H7 (cell line): ENCODE measurements at regions not wholly inside any gene's neighbourhood (a gene's known extent, or its start where the extent isn't known, plus 50 kb on each side); places are given as distances from the start of the nearest gene placed in this dataset.

Source experiments
- DNase-seq: peaks from one replicate; pipeline ENCODE4 v3.0.0; 2012
- H3K27me3 ChIP-seq: 2 replicates; pipeline ENCODE4 v1.6.0; 2011; ENCODE audit warnings: mild to moderate bottlenecking, low read length; ENCODE audit not compliant: control insufficient read depth, insufficient read depth
- H3K36me3 ChIP-seq: replicated peaks from 2 replicates; pipeline ENCODE4 v1.5.1; 2011; ENCODE audit warnings: low read length; ENCODE audit not compliant: control insufficient read depth, insufficient read depth
- H3K4me3 ChIP-seq: 2 replicates; pipeline ENCODE4 v1.5.1; 2011; ENCODE audit warnings: low read depth, mild to moderate bottlenecking, control low read depth, low read length, moderate library complexity; ENCODE audit not compliant: insufficient read depth

DNA sequence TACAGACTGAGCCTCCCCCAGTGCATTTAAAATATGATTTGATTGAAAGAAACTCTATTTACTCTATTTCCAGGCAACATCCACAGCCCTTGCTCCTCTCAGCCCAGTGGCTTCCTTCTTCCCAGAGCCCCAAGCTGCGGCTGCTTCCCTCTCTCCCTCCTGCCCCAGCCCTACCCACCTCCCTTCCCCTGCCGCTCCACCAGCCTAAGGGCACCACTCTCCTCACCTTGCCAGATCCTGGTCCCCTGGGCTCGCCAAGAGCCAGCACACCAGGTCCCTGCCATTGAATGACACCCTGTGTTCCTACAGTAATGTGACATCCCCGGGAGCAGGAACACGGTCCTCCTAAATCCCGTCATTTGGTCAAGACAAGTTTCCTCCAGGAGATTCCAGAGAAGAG, 236.0 kb downstream of the RBFOX3 start:
- H3K27me3 ChIP-seq: no peaks in the 10 kb centered on the region

DNA sequence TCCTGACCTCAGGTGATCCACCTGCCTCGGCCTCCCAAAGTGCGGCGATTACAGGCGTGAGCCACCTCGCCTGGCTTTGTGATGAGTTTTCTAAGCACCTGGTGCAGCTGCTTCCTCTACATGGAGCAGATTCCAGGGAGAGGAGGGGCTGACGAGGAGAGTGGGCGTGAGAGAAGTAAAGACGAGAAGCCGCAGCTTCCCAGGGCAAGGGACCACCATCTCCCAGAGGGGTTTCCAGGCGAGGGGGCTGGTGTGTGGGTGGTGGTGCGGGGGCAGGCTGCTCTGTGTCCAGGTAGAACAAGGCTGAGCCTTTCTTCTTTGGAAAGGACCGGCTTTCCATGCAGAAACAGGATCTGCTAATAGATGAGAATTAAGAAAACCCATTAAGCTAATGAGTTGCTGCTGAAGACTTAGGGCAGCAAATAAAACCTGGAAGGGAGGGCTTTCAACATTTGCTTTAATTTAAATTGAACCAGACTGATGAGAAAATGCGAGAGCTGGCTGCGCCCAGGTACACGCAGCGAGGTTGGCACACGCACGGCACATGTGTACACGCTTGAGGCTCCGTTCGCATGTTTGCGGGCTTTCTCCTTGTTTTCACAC, 236.7 kb downstream of the RBFOX3 start:
- DNase-seq: peak; percentile 78
- Histone ChIP-seq H3K27me3 (no peaks in the 10 kb centered on the region), H3K36me3 (no peaks in the 10 kb centered on the region), H3K4me3 (no peak overlapping the region)

More for the DNA sequence above, 236.0 kb downstream of the RBFOX3 start:
- Histone ChIP-seq H3K36me3 (no peaks in the 10 kb centered on the region), H3K4me3 (no peak overlapping the region)
- DNase-seq: no peak

DNA sequence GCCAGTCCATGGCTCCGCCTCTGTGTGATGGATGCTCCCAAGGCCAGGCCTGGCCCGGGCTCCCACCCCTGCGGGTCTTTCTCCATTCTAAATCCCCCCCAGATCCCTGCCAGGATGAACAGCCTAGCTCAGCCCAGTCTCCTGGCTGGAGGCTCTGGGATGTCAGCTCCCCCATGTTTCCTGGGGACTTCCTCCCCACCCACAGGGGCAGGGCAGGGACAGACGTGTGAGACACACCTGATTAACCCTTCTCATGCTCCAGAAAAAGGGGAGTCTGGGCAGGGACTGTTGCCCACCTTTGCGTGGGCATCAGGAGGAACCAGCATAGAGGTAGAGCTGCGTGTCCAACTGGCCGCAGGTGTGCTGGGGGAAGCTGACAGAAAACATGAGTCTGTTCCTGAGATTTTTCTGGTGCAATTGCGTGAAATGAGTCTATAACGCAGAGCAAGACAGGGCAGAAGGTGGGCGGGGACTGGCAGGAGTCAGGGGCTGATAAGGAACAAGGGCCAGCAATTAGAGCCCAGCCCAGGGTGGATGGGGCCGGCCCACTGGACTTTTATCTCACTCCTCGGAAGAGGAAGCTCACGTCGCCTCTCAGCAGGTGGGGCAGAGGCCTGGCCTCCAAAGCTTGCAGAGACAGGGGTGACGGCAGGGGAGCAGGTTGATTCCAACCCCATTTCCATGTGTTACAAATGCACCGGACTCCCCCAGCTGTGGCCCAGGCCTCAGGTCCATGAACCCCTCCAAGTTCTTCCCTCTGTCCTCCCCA, 238.2 kb downstream of the RBFOX3 start:
- DNase-seq: no peak
- Histone ChIP-seq H3K27me3 (no peaks in the 10 kb centered on the region), H3K4me3 (no peak overlapping the region), H3K36me3 (no peaks in the 10 kb centered on the region)

DNA sequence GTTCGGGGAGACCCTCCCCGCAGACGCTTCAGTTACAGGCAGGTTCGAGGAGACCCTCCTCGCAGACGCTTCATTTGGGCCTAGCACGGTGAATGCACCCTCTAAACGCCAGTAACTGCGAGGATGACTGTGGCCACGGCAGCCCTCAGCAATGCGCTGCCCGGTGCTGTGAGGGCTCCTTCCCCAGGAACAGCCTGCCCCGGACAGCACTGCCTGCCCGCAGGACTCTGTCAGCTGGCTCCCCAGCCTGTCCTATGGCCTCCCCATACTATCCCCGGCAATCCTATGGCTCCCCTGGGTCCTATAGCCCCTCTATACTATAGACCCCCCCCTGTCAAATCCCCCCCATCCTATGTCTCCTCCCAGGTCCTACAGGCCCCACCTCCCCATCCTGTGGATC, 238.9 kb downstream of the RBFOX3 start:
- peak; percentile 70 for DNase-seq
- Histone ChIP-seq H3K27me3 (no peaks in the 10 kb centered on the region), H3K4me3 (no peak overlapping the region), H3K36me3 (no peaks in the 10 kb centered on the region)

DNA sequence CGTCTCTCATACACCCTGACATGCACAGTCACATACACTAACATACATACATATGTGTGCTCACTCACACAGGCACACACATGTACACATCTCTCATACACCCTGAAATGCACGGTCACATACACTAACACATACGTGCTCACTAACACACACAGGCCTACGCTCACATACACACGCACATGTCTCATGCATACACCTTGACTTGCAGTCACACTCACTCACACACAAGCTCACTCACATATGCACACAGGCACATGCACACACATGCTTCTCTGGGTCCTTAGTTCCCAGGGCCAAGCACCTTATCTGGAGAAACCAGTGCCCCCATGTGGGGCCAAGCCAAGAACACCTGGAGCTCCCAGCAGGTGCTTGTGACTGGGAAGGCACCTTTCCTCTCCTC, 240.3 kb downstream of the RBFOX3 start:
- no peak for DNase-seq
- Histone ChIP-seq H3K4me3 (no peak overlapping the region), H3K36me3 (no peaks in the 10 kb centered on the region), H3K27me3 (no peaks in the 10 kb centered on the region)

DNA sequence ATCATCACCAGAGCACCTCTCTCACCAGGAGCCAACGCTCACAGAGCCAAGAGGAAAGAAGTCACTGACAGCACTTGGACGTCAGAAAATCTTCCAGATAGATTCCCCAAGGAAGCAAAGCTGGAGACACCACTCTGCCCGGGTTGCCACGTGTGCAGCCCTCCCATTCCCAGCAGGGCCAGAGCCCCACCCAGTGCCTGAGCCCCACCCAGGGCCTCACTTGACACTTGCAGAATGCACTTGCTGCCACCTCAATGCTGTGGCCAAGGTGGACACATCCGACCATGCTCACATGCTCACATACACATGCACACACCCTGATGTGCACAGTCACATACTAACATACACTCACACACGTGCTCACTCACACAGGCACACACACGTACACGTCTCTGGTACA, 240.7 kb downstream of the RBFOX3 start:
- no peak for DNase-seq
- Histone ChIP-seq H3K27me3 (no peaks in the 10 kb centered on the region), H3K36me3 (no peaks in the 10 kb centered on the region), H3K4me3 (no peak overlapping the region)

DNA sequence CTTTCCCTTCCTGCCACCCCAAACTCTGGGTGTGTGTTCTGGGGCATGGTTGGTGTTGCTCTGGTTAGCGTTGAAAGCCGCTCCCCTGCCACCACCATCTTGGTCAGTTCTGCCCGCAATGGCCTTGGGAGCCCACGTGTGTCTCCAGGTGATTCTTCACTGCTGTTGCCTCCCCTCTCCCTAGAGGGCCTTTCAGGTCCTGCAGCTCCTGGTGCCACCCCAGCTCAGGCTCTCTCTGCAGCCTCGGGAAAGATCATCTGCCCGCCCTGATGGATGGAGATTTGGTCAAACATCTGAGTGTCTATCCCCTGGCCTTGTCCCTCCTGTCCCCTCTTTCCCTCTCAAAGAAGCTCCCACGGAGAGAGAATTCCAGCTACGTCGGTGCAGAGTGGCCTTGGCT, 241.3 kb downstream of the RBFOX3 start:
- Histone ChIP-seq H3K27me3 (no peaks in the 10 kb centered on the region), H3K4me3 (no peak overlapping the region), H3K36me3 (no peaks in the 10 kb centered on the region)
- no peak for DNase-seq

DNA sequence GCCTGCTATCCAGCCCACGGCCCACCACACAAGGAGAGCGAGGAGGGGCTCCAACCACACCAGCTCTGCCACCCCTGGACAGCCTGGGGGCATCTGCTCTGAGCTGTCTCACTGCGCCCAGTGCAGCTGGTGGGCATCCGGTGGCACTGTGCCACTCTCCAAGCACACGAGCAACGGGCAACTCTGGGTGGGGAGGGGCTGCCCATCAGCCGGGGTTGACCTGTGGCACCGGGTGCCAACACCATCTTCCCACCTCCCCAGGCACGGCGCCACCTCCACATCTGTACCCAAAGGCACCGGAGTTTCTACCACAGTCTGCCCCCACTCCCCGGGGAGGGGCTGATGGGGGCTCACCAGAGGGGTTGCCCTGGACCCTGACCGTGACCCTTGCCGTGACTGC, 241.8 kb downstream of the RBFOX3 start:
- no peaks in the 10 kb centered on the region for H3K36me3 ChIP-seq
- DNase-seq: no peak
- no peak overlapping the region for H3K4me3 ChIP-seq
- H3K27me3 ChIP-seq: no peaks in the 10 kb centered on the region

DNA sequence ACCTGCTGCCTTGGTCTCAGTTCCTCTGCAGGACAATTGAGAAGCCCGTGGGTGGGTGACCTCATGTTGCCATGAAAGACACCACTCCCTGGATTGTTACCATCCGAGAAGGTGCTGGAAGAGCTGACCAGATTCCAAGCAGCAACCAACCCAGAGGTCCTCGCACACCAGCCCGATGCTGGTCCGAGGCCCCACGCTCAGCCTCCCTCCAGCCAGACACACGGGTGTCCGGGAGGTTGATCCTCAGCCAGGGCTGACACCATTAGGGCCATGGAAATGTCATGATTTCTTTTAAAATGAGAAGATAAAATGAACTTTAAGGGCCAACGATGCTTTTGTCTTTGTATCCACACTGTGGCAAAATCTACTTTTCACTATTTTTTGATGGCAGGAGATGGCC, 242.3 kb downstream of the RBFOX3 start:
- H3K36me3 ChIP-seq: no peaks in the 10 kb centered on the region
- no peak for DNase-seq

DNA sequence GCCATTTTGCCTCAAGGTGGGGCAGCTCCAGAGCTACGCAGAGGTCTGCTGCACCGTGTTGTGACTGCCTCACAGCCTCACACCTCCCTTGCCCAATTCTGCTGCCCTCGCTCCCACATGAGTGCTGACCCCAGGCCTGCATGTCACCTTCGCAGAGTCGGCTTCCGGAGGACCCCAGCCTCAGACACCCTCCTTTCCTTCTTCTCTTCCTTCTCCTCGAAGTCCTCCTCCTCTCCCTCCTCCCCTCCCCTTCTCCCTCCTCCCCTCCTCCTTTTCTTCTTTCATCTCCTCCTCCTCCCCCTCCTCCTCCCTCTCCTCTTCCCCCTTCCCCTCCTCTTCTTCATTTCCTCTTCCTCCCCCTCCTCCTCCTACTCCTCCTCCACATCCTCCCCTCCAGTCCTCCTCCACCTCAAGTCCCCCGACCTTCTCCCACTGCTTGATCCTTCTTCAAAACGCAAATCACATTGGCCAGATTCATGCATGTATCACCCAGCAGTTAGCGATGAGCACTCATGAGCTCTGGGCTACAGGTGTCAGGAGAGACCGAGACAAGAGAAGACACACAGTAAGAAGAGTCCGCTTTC, 243.8 kb downstream of the RBFOX3 start:
- Histone ChIP-seq H3K36me3 (no peaks in the 10 kb centered on the region), H3K4me3 (no peak overlapping the region), H3K27me3 (no peaks in the 10 kb centered on the region)
- no peak for DNase-seq

More for the DNA sequence above, 242.3 kb downstream of the RBFOX3 start:
- Histone ChIP-seq H3K27me3 (no peaks in the 10 kb centered on the region), H3K4me3 (no peak overlapping the region)

DNA sequence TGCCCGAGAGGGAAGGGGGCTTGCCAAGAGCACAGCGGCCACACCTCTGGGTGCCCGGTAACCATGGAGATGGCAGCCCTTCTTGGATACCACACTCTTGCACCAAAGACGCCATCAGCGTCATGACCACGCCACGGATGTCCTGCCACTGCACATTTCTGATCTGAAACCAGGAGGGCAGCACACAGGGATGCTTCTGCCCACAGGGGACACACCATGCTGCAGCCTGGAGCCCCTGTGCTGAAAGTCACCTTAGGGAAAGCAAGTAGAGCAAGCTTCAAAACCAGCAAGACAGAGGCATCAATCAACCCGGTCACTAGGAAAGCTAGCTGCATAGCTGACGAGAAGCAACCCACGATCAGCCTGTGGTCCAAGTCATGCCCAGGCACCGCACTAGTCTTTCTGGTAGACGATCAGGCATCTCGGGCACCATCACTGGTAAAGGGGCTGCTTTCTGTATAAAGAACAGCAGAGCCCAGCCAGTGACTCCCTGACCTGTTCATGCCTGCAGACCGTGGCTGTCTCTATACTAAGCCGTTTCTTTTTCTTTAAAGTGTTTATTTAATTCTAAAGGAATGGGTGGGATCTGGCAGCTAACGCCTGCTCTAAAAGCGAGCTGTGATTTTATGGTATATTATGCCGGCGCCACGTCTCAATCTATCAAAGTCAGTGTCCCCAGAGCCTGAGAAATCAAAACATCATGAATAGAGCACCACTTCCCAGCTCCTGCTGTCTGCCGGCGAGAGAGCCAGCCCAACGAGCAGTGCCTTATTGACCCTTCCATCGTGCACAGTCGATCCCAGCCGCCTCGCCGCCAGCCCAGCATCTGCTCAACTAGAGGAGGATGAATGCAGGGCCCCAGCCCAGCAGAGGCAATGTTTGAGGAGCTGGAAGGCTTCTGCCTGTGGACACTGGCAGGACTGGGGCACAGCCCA, 244.7 kb downstream of the RBFOX3 start:
- Histone ChIP-seq H3K27me3 (no peaks in the 10 kb centered on the region), H3K4me3 (no peak overlapping the region), H3K36me3 (no peaks in the 10 kb centered on the region)
- DNase-seq: no peak

DNA sequence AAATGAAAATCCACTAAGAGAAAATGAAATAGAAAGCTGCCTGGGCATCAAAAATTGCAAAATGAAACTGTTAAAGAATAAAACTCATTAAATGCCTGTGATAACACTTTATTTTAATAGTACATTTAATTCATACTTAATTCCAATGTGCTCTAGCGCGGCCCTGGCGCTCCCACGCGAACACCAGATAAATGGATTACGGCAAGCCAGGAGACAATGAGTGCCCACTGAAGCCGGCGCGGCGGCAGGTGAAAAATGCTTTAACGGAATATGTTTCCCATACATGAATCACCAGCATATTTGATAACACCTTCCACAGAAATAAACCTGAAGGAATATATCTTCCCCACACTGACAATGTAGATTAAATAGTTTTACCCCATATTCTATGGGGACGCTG, 245.5 kb downstream of the RBFOX3 start:
- Histone ChIP-seq H3K4me3 (no peak overlapping the region), H3K36me3 (no peaks in the 10 kb centered on the region), H3K27me3 (no peaks in the 10 kb centered on the region)
- DNase-seq: no peak

DNA sequence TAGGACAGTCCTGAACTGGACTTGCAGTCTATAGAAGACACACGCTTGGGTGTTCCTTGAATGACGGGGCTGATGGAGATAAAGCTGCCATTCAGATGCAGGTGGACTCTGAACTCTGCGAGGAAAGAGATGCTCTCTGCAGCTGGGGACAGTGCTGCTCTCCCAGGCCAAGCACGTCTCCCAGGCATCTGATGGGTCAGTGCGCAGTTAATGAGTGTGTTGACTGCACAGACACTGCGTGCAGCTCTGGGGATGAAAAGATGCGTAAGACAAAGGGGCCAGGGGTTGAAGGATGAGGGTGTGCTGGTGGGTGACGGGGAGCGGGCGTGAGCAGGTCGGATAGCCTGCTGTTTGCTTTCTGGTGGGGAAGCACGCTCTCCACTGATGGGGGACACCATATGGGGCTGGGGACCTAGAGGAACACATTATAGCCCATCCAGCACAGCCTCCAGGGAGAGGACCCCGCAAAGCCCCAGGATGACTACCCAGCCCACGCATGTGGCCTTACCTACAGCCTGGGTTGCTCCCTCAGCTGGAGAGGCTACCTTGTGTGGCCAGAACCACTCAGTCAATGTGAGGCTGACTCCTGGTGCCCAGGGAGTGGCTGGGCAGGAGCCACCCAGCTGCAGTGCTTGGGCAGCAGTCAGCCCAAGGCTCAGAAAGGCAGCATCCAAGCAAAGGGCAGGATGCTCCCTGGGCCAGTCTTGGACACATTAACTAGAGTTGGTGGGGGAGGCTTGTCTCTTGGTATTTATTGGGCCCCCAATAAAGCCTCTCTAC, 246.3 kb downstream of the RBFOX3 start:
- Histone ChIP-seq H3K27me3 (no peaks in the 10 kb centered on the region), H3K36me3 (no peaks in the 10 kb centered on the region), H3K4me3 (no peak overlapping the region)
- no peak for DNase-seq
